GM19324 (cell line): ENCODE measurements at regions not wholly inside any gene's neighbourhood (a gene's known extent, or its start where the extent isn't known, plus 50 kb on each side); places are given as distances from the start of the nearest gene placed in this dataset.
"Not testable (repeated sequence)": the region's sequence is repeated elsewhere in the genome, so short reads cannot be mapped to it uniquely, and the experiment has no call there.

Source experiments
- ATAC-seq: cut with Tn5 transposase; IDR thresholded peaks from one replicate; pipeline ENCODE4 v1.9.1; 2021; ENCODE audit warnings: mild to moderate bottlenecking, moderate library complexity; ENCODE audit not compliant: unreplicated experiment, low FRiP score

DNA sequence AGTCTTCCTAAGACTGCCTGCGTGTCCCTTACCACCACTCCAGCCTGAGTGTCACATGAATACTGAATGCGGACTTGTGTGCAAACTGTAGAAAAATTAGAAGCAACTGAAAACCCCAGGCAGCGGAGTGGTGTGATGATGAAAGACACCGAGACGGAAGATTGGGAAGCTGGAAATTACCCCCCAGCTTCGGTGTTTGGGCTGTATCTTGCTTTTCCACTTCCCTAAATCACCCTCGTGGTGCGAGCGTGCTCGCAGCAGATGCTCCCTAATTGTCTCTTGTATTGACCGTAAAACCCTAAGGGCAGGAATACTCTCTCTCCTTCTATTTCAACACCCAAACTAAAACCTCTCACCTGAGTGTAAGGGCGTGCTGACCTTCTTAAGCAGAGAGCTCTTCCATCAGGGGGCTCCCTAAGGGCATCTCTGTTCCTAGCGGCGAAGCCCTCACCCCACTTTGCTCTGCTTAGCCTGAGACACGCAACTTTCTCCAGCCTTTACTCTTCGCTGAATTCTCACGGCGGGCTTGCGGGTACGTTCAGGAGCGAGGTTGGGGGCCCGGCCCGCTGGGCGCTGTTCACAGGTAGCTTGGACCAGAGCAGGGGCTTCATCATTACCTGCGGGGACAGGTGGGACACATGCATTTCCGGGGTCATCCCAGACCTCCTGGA lies 62.4 kb downstream of the CRYBB2 start:
- ATAC-seq, result no peak

DNA sequence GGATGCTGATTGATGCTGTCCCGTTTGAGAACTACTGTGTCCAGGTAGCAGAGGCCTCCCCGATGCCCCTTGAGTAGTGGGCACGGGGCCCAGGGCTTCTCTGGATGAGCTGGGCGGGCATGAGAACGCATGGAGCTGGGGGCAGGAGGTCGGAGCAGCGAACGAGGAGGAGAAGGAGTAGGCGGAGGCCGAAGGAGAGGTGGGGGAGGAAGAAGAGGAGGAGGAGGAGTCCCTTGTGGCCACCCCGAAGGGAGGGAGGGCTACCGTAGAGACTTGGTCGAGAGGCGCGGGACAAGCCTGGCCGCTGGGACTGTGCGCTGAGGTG lies 62.9 kb downstream of the CRYBB2 start:
- no peak for ATAC-seq

DNA sequence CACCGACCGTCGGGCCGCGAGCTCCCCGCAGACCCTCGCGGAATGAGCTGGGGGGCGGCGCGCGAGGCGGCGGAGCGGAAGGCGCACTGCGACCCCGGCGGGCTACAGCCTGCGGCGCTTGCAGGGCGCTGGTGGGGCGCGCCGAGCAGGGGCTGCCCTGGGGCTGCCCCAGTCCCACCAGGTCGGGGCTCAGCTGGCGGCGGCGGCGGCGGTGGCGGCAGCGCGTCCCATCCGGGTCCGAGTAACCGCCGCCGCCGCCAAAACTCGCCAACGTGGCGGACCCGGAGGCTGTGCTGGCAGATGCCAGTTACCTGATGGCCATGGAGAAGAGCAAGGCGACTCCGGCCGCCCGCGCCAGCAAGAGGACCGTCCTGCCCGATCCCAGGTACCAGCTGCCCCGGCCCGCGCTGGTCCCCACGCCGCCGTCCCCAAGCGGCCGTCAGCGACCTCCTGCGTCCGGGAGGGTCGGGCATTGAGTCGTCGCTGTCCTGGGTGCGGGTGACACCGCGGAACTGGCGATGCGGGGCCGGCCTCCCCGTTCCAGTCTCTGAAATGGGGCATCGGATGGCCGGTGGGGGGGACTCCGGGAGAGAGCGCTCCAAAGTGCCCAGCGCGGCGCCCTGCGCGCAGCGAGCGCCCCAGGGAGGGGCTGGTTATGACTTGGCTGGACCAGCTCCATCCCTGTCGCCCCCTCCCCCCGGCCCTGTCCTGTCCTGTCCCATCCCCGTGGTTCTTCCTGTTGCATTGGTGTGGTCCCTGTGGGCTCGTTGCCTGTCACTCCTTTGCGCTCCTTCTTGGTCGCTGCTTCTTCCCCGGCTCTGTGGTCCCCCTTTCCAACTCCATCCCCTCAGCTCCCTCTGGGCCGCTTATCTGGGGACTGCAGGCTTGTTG lies 63.5 kb downstream of the CRYBB2 start:
- no peak for ATAC-seq

DNA sequence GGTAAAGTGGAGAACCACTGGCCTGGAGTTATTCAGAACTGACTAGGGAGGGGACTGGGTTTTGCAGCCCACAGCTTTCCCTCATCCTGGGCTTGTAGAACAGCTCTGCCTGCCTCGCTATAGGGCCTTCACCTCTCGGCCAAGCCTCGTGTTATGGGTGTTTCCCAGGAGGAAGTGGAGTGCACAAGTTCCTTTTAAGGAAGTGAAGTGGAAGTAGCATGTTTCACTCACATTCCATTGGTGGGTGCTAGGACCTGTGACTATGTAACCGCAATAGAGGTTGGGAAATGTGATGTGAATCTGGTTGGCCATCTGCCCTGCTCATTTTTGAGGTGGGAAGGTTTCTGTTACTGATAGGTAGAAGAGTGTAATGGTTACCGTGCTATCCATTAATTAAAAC lies 69.0 kb downstream of the CRYBB2 start:
- ATAC-seq, result not testable (repeated sequence)

DNA sequence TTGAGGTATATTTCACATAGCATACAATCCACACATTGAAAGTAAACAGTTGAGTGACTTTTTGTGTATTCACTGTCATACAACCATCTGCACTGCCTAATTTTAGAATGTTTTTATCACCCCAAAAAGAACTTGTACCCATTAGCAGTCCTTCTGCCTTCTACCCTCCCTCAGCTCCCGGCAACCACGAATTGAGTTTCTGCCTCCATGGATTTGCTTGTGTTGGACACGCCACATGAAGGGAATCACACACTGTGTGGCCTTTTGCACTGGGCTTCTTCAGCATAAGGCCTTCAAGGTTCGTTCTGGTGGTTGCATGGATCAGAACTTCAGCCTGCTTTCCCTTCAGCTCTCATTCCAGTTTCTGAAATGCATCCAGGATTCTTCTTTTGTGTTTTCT lies 82.5 kb downstream of the CRYBB2 start:
- ATAC-seq, result not testable (repeated sequence)

DNA sequence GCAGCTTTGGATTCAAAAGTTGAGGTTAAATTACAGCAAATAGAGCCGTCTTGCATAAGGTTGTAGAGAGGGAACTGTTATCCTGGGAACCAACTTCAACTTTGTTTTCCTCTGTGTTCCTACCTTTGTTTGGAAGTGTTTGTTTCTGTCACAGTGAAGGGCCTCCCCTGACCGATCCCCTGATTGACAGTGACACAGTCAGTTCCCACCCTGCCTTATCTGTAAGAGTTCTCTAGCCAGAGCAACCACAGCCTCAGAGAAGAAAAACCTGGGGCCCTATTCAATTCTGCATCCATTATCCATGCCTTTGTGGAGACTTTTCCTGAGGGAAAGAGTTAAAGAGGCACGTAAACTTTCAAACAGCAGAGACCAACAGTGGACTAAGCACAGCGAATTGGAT lies 90.1 kb downstream of the CRYBB2 start:
- ATAC-seq, result not testable (repeated sequence)

DNA sequence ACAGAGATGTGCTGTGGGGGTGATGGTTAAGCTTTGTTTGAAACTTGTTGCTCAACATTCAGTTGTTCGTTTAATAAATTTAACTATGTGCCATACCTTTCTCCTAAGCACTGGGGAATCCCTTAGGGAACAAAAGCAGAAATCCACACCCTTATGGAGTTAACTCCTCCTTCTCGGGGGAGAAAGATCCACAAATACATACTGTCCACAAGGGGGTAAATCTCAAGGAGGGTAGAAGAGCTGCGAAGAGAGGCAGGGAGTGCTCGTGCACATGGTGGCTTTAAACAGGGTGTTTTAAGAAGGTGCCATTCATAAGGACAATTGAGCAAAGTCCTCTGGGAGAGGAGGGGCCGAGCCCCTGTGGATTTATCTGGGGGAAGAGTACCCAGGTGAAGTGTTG lies 92.5 kb downstream of the CRYBB2 start:
- not testable (repeated sequence) for ATAC-seq

DNA sequence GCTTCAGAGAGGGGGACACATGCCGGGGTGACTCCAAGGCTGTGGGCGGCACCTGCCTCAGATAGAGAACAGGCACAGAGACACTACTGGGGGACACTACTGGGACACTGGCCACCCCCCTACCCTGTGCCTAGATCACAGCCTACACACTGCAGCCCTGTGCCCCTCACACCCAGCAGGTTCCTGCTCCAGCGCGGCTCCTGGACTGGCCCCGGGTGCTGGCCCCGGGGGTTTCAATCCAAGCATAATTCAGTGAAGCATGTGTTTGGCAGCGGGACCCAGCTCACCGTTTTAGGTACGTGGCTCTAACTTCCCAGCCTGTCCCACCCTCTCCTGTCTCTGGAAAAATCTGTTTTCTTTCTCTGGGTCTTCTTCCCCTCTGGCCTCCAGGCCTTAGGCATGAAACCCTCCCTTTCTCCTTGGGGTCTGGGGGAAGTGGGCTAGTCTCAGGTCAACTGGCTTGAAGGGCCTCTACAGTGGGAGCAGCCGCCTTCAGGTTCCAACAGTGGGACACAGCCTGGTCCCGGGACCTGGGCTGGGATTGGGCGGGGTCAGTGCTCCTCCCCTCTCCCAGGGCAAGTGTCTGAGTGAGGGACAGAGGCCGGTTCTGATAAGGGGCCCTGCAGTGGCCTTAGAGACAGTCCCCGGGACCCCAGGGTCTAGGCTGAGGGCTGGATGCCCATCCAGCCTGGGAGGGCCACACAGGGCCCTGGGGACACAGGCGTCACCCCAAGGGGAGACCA lies 98.8 kb downstream of the CRYBB2 start:
- no peak for ATAC-seq

DNA sequence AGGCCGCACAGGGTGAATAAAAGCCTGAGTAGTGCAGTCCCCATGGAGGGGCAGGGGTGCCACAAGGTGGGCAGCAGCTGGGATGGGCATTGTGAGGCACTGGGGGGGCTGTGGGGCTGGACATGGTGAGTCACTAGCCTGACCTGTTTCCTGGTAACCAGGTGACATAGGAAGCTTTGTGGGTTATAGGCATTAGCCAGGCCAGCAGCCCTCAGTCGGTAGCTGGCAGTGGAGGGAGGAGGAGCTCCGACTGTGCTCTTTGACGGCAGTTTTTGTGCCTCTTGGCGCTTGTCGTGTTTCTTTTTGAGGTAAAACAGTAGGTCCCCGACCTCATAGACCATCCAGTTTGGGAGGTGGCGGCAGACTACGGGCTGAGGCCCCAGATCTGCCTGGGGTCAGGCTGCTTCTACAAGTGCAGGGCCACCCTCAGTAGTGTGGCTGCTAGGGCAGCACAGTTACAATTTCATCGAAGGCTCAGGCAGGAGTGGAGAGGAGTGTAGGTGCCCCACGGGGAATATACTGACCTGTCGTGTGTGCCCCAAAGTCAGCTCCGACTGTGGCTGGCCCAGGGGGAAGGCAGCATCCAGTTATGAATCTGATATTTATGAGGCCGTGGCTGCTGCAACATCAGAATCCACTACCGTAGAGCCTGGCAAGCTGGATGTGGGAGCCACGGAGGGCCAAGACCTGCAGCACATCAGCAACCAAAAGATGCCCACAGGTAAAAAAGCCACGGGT lies 107.7 kb downstream of the CRYBB2 start:
- no peak for ATAC-seq

DNA sequence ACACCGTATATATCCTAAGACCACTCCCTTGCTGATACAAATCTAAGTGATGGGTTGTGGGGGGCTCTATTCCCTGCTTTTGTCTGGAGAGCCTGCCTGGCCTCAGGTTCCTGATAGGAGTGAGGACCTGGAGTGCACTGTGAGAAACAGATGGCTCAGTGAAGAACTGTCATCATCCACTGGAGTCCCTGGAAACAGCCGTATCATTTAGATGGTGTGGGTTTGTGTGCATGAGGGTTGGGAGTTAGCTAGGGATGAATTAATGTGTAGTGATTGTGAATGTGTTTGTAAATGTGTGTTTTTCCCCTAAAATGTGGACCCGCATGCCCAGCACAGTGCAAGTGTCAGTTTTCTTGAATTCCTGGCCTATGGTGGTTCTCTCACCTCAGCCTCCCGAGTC lies 111.6 kb downstream of the CRYBB2 start:
- ATAC-seq, result no peak

DNA sequence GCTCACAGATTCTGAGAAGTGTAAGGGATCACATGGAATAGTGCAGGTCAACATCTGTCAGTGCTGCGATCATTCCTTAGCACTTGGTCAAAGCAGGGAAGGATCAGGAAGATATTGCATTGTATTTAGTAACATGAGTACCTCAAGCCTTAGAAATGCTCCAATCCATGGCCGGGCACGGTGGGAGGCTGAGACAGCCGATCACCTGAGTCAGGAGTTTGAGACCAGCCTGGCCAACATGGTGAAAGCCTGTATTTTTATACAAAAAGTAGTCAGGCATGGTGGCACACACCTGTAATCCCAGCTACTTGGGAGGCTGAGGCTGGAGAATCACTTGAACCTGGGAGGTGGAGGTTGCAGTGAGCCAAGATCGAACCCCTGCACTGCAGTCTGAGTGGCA lies 112.5 kb downstream of the CRYBB2 start:
- ATAC-seq, result not testable (repeated sequence)

DNA sequence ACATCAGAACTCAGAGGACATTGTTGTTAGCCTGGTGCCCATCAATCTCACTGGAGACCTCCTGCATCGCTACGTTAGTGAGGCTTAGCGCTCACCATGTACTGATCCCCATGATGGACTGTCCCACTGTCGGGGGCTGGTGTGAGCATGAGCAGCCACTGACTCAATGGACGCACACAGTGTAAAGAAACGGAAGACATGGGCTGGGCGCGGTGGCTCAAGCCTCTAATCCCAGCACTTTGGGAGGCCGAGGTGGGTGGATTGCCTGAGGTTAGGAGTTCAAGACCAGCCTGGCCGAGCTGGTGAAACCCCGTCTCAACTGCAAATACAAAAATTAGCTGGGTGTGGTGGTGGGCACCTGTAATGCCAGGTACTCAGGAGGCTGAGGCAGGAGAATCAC lies 112.9 kb downstream of the CRYBB2 start:
- no peak for ATAC-seq

DNA sequence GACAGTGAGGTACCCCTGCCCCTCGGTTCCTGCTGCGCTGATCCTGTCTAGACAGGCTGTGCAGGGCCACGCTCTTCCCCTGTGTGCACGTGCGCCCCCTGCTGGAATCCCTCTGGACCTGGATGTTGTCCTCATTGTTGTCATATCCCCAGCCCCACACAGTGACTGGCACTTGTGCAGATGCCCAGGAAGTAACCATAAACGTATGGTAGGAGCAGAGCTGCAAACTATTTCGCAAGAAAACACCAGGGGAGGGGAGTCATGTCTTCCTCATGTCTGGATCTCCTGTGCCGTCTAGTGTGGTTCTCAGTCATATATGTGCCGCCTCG lies 114.7 kb downstream of the CRYBB2 start:
- ATAC-seq, result no peak

DNA sequence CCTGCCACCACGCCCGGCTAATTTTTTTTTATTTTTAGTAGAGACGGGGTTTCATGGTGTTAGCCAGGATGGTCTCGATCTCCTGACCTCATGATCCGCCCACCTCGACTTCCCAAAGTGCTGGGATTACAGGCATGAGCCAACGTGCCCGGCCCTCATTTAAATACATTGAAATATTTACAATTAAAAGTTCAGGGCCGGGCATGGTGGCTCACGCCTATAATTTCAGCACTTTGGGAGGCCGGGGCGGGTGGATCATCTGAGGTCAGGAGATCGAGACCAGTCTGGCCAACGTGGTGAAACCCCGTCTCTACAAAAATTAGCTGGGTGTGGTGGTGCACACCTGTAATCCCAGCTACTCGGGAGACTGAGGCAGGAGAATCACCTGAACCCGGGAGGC lies 115.2 kb downstream of the CRYBB2 start:
- ATAC-seq, result not testable (repeated sequence)

DNA sequence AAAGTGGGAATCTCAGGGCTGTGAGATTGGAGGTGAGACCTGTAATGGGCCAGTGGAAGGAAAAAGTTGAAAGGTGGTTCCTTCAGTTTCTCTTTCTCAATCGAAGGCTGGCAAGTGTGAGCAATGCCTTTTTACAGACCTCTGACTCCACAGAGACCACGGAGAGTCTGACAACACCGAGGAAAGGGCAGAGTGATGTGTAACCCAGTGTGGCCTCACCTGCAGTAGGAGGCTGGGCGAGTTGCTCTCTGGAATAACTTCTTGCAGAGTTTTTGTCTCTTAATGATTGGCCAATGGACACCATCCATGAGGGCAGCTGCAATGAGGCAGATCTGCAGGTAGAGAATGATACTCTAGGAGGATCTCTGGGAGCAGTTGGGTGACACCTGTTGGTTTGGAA lies 115.8 kb downstream of the CRYBB2 start:
- ATAC-seq, result not testable (repeated sequence)

DNA sequence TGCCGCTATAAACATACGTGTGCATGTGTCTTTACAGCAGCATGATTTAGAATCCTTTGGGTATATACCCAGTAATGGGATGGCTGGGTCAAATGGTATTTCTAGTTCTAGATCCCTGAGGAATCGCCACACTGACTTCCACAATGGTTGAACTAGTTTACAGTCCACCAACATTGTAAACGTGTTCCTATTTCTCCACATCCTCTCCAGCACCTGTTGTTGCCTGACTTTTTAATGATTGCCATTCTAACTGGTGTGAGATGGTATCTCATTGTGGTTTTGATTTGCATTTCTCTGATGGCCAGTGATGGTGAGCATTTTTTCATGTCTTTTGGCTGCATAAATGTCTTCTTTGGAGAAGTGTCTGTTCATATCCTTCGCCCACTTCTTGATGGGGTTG lies 121.1 kb downstream of the CRYBB2 start:
- not testable (repeated sequence) for ATAC-seq

DNA sequence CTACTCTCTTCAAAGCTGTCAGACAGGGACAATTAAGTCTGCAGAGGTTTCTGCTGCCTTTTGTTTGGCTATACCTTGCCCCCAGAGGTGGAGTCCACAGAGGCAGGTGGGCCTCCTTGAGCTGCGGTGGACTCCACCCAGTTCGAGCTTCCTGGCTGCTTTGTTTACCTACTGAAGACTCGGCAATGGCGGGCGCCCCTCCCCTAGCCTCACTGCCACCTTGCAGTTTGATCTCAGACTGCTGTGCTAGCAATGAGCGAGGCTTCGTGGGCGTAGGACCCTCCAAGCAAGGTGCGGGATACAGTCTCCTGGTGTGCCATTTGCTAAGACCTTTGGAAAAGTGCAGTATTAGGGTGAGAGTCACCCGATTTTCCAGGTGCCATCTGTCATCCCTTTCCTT lies 124.9 kb downstream of the CRYBB2 start:
- ATAC-seq, result not testable (repeated sequence)

DNA sequence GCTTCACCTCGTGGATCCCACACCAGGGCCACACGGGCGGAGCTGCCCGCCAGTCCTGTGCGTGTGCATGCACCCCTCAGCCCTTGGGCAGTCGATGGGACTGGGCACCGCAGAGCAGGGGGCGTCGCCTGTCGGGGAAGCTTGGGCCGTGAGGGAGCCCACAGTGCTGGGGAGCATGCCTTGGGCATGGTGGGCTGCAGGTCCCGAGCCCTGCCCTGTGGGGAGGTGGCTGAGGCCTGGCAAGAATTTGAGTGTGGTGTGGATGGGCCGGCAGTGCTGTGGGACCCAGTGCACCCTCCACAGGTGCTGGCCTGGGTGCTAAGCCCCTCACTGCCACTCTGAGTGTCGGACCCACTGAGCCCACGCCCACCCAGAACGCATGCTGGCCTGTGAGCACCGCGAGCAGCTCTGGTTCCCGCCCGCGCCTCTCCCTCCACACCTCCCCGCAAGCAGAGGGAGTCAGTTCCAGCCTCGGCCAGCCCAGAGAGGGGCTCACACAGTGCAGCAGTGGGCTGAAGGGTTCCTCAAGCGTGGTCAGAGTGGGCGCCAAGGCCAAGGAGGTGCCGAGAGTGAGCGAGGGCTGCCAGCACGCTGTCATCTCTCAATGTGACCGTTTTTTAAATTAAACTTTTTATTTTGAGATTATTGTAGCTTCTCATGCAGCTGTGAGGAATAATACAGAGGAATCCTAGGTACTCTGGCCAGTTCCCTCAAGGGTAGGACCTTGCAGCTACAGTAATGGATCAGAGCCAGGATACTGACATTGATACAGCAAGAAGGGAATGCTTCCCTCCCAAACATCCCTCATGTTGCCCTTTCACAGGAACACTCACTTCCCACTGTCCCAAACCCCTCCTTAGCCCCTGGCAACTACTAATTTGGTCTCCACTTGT lies 127.7 kb downstream of the CRYBB2 start:
- no peak for ATAC-seq

DNA sequence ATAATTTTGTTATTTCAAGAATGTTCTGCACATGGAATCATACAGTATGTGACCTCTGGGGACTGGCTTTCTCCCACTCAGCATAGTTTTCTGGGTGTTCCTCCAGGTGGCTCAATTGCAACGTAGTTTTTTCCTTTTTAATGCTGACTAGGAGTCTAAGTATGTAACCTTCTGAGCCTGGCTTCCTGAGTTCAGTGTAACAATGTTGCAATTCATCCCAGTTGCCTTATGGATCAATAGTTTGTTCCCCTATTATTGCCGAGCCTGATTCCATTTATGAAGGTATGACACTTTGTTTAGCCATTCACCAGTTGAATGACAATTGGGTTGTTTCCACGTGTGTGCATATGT lies 128.3 kb downstream of the CRYBB2 start:
- ATAC-seq, result no peak

DNA sequence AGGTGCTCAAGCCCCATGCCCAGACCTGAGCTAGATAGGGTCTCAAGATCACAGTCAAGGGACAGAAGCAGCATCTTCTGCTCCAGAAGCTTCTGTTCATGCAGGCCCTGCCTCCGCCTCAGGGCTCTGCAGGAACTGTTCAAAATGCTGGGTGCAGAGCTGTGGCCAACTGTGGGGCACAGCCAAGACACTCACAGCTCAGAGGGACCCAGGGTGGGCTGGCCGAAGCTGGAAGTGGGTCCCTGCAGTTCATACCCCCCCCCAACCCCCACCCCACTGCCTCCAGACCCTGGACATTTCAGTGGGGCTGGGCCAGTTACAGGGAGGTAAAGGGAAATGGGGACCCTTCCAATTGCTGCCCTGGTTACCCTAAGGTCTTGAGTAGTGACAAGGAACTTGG lies 129.0 kb downstream of the CRYBB2 start:
- no peak for ATAC-seq
